Body of pancreas (tissue), 4 donors: ENCODE measurements at regions not wholly inside any gene's neighbourhood (a gene's known extent, or its start where the extent isn't known, plus 50 kb on each side); places are given as distances from the start of the nearest gene placed in this dataset.

ENCODE experiments used
- ATAC-seq: fragments of 150-250 bp; one replicate; pipeline ENCODE4 v1.9.1; 2016
- DNase-seq, 4 donors: peaks; one replicate each; pipeline ENCODE4 v3.0.0-alpha.2; 2019
- H3K27ac ChIP-seq, 4 donors: fragments of 200-600 bp; sonication (generic); 1 replicate in 3 of 4; 2 replicates in 1 of 4; pipeline versions ENCODE4 v1.5.1 to v1.6.1; 2016 to 2019; ENCODE audit warnings: mild to moderate bottlenecking in 1 of 4, mixed read lengths in 1 of 4, moderate library complexity in 1 of 4
- H3K27me3 ChIP-seq, 2 donors: fragments of 200-600 bp; sonication (generic); one replicate each; pipeline ENCODE4 v1.6.0; 2016; ENCODE audit warnings: mild to moderate bottlenecking in 1 of 2
- H3K36me3 ChIP-seq, 2 donors: fragments of 200-600 bp; sonication (generic); replicated peaks in 1 of 2; 2 replicates each; pipeline ENCODE4 v1.5.1; 2016; ENCODE audit warnings: low read depth in 2 of 2; ENCODE audit not compliant: insufficient read depth in 1 of 2
- H3K4me1 ChIP-seq: fragments of 200-600 bp; sonication (generic); one replicate; pipeline ENCODE4 v1.6.0; 2016
- H3K4me3 ChIP-seq, 2 donors: fragments of 200-600 bp; sonication (generic); 1 replicate in 1 of 2; 2 replicates in 1 of 2; pipeline ENCODE4 v1.5.1; 2016 to 2019
- H3K9me3 ChIP-seq, 3 donors: fragments of 200-600 bp; sonication (generic); 1 replicate in 2 of 3; 2 replicates in 1 of 3; pipeline ENCODE4 v1.5.1; 2016
- CTCF ChIP-seq, 7 experiments: fragments of 450-650 bp in 4 of 7; fragments of 200-600 bp in 3 of 7; sonication (generic) in 3 of 7; IDR thresholded peaks; one replicate each; pipeline ENCODE4 v1.5.1; 2016 to 2019; ENCODE audit warnings: antibody characterized with exemption in 7 of 7
- POLR2A ChIP-seq, 3 donors: fragments of 450-650 bp; IDR thresholded peaks; one replicate each; pipeline ENCODE4 v1.6.1; 2016; ENCODE audit warnings: antibody characterized with exemption in 3 of 3, mild to moderate bottlenecking in 2 of 3
- WGBS, 2 donors: methylation state at CpG; one replicate each; pipeline ENCODE4 v1.1.5; 2017; 5-methylcytosine and 5-hydroxymethylcytosine counted together
- intact Hi-C: fragments of 100-400 bp; cut with DNase I; formaldehyde crosslinking; loops from one replicate; pipeline ENCODE4 v1.15.1; 2023

- intact Hi-C loops: no loop called here
- Histone ChIP-seq H3K27ac (no peak overlapping the region), H3K4me1 (no peaks in the 10 kb centered on the region), H3K9me3 (no peaks in the 10 kb centered on the region), H3K36me3 (no peaks in the 10 kb centered on the region), H3K4me3 (no peak overlapping the region), H3K27me3 (no peaks in the 10 kb centered on the region)
- no peak for TF ChIP-seq CTCF (IDR thresholded peaks at IDR 0.05)
- no peak for TF ChIP-seq POLR2A (IDR thresholded peaks at IDR 0.05)
- DNase-seq (no peak), ATAC-seq (no peak)
- 65 to 72% methylated on average over 6 to 9 of the region's 9 CpGs for WGBS, 2 donors
Observed at GRCh38 chr4:188197566-188197965, 58.3 kb downstream of the TRIML1 start.

- H3K36me3 ChIP-seq: no peaks in the 10 kb centered on the region
- WGBS, 2 donors: 52 to 57% methylated on average over 11 of the region's 11 CpGs
- H3K9me3 ChIP-seq: no peaks in the 10 kb centered on the region
- H3K4me1 ChIP-seq: no peaks in the 10 kb centered on the region
- H3K4me3 ChIP-seq: no peak overlapping the region
- TF ChIP-seq POLR2A (IDR thresholded peaks at IDR 0.05) (no peak), CTCF (IDR thresholded peaks at IDR 0.05) (no peak)
- no peaks in the 10 kb centered on the region for H3K27me3 ChIP-seq
- no peak overlapping the region for H3K27ac ChIP-seq
- ATAC-seq: no peak
- intact Hi-C loops: no loop called here
- DNase-seq: no peak
Observed at GRCh38 chr4:188198982-188199792, 59.9 kb downstream of the TRIML1 start.

- no peak for DNase-seq
- 80 to 85% methylated on average over 3 of the region's 3 CpGs for WGBS, 2 donors
- Histone ChIP-seq H3K27ac (no peak overlapping the region), H3K4me3 (no peak overlapping the region), H3K36me3 (no peaks in the 10 kb centered on the region), H3K9me3 (no peaks in the 10 kb centered on the region), H3K27me3 (no peaks in the 10 kb centered on the region), H3K4me1 (no peaks in the 10 kb centered on the region)
- ATAC-seq: no peak
- intact Hi-C loops: no loop called here
- TF ChIP-seq POLR2A (IDR thresholded peaks at IDR 0.05) (no peak), CTCF (IDR thresholded peaks at IDR 0.05) (no peak)
Observed at GRCh38 chr4:188201851-188202250, 62.6 kb downstream of the TRIML1 start.

- 62 to 70% methylated on average over 3 of the region's 3 CpGs for WGBS, 2 donors
- intact Hi-C loops: no loop called here
- ATAC-seq: no peak
Observed at GRCh38 chr4:188206783-188207182, 67.5 kb downstream of the TRIML1 start.

More at GRCh38 chr4:188206783-188207182, 67.5 kb downstream of the TRIML1 start:
- Histone ChIP-seq H3K27ac (no peak overlapping the region), H3K4me3 (no peak overlapping the region), H3K4me1 (no peaks in the 10 kb centered on the region), H3K27me3 (no peaks in the 10 kb centered on the region), H3K36me3 (no peaks in the 10 kb centered on the region), H3K9me3 (no peaks in the 10 kb centered on the region)
- no peak for DNase-seq
- no peak for TF ChIP-seq CTCF (IDR thresholded peaks at IDR 0.05)
- no peak for TF ChIP-seq POLR2A (IDR thresholded peaks at IDR 0.05)
